Neural progenitor cell (in vitro differentiated cells): ENCODE measurements at regions not wholly inside any gene's neighbourhood (a gene's known extent, or its start where the extent isn't known, plus 50 kb on each side); places are given as distances from the start of the nearest gene placed in this dataset.

Experiments used
- EZH2 ChIP-seq: fragments of 200-600 bp; sonication (generic); IDR thresholded peaks from 2 replicates; pipeline ENCODE4 v1.6.1; 2017; ENCODE audit warnings: antibody characterized with exemption, mild to moderate bottlenecking, moderate library complexity
- EZH2phosphoT487 ChIP-seq: fragments of 200-600 bp; sonication (generic); IDR thresholded peaks from 2 replicates; pipeline ENCODE4 v1.6.1; 2017; ENCODE audit warnings: antibody characterized with exemption
- TF ChIP-seq, protein P1 (sequence below): fragments of 200-600 bp; sonication (generic); IDR thresholded peaks from 2 replicates; pipeline ENCODE4 v1.5.1; 2017; ENCODE audit warnings: antibody characterized with exemption, mild to moderate bottlenecking

DNA sequence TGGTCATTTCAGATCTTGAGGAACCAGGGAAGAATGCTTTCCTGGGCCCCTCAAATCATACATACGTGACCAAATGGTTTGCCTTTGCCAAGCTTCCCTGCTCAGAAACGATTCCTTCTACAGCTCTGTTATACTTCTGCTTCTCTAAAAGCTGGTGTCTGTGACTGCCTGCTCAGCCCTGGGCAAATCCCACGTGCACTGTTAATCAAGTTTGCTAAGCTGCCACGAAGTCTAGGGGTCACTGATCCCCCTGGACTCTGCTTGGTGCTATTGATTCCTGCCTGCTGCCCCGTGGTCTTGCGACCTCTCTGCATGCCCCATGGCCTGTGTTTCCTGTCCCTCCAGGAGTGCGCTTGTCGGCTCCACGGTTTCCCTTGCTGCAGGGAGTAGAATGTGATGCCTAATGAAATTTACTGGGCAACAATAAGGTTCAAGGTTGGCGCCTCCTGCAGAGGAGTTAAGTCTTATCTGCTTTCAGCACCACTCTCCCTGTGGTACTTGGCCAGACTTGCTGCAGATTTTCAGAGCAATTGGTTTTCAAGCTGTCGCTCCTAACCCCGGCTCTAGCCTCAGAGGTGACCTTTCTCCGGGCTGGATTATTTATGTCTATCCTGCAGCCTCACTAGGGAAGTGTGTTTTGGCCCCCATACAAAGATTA lies 201.6 kb upstream of the FZD8 start:
- TF ChIP-seq, protein P1, sequence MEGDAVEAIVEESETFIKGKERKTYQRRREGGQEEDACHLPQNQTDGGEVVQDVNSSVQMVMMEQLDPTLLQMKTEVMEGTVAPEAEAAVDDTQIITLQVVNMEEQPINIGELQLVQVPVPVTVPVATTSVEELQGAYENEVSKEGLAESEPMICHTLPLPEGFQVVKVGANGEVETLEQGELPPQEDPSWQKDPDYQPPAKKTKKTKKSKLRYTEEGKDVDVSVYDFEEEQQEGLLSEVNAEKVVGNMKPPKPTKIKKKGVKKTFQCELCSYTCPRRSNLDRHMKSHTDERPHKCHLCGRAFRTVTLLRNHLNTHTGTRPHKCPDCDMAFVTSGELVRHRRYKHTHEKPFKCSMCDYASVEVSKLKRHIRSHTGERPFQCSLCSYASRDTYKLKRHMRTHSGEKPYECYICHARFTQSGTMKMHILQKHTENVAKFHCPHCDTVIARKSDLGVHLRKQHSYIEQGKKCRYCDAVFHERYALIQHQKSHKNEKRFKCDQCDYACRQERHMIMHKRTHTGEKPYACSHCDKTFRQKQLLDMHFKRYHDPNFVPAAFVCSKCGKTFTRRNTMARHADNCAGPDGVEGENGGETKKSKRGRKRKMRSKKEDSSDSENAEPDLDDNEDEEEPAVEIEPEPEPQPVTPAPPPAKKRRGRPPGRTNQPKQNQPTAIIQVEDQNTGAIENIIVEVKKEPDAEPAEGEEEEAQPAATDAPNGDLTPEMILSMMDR: no peak
- no peak for TF ChIP-seq EZH2phosphoT487
- no peak for TF ChIP-seq EZH2
